ENCODE measurements at regions not wholly inside any gene's neighbourhood (a gene's known extent, or its start where the extent isn't known, plus 50 kb on each side); places are given as distances from the start of the nearest gene placed in this dataset.
"Not testable (repeated sequence)": the region's sequence is repeated elsewhere in the genome, so short reads cannot be mapped to it uniquely, and the experiment has no call there.

DNA sequence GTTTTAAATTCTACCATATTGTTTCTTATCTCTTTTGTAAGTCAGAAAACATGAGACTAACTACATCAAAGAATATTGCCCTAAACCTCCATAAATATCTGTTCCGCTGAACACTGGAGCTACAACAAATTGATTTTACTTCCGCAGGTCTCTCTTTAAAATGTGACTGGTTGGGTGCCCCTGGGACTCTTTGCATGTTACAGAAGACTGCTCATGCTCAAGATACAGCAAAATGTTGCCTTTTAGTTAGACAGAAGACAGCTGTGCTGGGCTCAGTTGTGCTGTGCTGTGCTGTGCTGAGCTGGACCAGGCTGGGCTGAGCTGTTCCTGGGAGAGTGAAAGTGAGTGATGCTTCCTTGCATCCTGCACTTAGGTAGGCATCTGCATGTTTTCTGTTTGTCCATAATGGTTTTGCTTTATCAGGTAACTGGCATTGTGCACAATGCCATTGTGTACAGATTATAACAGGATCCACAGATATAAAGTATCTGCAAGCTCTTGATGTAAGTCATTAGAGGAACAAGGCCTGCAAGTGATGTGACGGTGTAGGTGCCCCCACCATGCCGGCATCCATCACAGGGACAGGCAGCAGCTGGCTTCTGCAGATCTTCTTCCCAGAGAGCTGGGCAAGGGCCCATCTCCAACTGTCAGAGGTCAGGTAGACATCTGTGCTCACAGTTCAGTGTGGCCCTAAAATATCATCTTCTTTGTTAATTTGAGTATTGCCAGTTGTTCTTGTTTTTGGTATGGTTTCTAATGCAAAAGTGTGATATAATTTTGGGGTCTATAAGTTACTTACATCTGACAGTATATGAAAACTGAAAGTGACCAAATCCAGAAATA is 972.5 kb upstream of the CELF2 start:
- Mint-ChIP-seq H3K4me1 (no peaks in the 10 kb centered on the region), H3K36me3 (no peaks in the 10 kb centered on the region), H3K27ac (no peak overlapping the region), H3K9me3 (peaks cover 7% of the 10 kb centered on the region), H3K4me3 (no peak overlapping the region)
- ATAC-seq (peak; percentile 21), DNase-seq (ENCODE audit: low spot score in 2 of 2) (no peak)

DNA sequence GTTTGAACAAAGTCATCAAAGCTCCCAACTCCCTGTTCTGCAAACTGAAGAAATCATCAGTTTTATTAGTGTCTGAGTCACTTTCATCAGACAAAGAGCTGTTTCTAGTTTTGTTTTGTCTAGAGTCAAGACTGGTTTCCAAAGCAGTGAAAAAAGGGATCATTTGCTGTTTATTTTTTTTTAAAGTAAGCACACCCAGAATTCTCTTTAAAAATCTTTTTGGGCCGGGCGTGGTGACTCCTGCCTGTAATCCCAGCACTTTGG is 972.0 kb upstream of the CELF2 start:
- Mint-ChIP-seq H3K27ac (no peak overlapping the region), H3K9me3 (peaks cover 7% of the 10 kb centered on the region), H3K36me3 (no peaks in the 10 kb centered on the region), H3K4me1 (no peaks in the 10 kb centered on the region), H3K4me3 (no peak overlapping the region)
- DNase-seq (ENCODE audit: low spot score in 2 of 2): no peak
- no peak for ATAC-seq

DNA sequence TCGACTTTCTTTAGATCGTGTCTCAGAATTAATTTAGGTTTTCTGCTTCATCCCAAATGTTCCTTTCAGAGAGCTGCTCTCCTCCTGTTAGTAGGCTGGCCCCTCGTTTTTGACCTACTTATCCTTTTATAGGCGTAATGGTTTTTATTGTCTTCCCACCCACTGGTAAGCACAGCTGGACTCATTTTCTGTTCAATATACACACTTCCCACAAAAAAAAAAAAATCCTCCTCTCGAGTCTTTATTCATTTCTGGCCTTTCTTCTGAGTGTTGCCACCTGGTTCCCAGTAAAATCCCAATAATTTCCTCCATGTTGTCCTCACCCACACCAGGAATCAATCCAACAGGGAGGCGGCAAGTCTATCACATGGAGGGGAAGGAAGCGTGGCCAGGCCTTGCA is 970.2 kb upstream of the CELF2 start:
- DNase-seq (ENCODE audit: low spot score in 2 of 2) (no peak), ATAC-seq (no peak)
- Mint-ChIP-seq H3K4me3 (no peak overlapping the region), H3K36me3 (no peaks in the 10 kb centered on the region), H3K4me1 (no peaks in the 10 kb centered on the region), H3K27ac (no peak overlapping the region), H3K9me3 (peaks cover 7% of the 10 kb centered on the region)

DNA sequence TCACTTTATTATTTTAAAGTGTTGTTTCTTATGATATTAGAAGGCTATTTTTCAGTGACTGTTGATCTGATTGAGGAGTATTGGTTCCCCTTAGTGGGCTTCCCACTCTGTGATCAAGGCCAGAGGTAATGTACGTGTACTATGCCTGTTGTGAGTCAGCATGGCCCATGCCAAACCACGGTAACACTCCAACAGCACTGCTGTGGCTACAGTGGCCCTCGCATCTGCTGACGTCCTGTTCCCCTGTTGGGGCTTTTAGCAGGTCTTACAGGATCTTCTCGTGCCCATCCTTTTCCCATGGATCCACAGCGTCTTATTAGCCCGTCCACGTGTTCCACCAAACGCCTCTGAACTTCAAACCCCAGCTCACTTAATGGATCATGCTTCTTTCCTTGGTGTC is 964.6 kb upstream of the CELF2 start:
- H3K9me3 Mint-ChIP-seq: peaks cover 4% of the 10 kb centered on the region
- H3K36me3 Mint-ChIP-seq: no peaks in the 10 kb centered on the region
- no peak overlapping the region for H3K27ac Mint-ChIP-seq
- DNase-seq (ENCODE audit: low spot score in 2 of 2) (no peak), ATAC-seq (no peak)
- H3K4me3 Mint-ChIP-seq: no peak overlapping the region
- no peaks in the 10 kb centered on the region for H3K4me1 Mint-ChIP-seq

DNA sequence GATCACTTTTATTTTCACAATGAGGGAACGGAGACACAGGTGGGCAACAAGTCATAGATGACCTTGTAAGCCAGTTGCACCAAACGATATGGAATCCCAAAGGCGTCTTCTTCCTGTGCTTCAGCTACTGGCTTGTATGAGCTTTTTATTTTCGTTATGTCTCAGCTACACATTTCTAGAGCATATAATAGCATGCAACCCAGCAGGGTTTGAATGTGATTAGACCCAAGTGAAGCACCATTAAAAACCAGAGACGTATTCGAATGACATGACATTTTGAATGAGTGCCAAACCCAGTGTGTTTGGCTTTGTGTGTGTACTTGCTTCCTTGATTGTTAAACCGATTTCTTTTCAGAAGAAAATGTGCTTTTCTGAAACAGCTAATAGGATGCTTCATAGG is 963.2 kb upstream of the CELF2 start:
- H3K36me3 Mint-ChIP-seq: no peaks in the 10 kb centered on the region
- ATAC-seq (no peak), DNase-seq (ENCODE audit: low spot score in 2 of 2) (no peak)
- H3K9me3 Mint-ChIP-seq: no peaks in the 10 kb centered on the region
- no peaks in the 10 kb centered on the region for H3K4me1 Mint-ChIP-seq
- no peak overlapping the region for H3K4me3 Mint-ChIP-seq
- no peak overlapping the region for H3K27ac Mint-ChIP-seq

DNA sequence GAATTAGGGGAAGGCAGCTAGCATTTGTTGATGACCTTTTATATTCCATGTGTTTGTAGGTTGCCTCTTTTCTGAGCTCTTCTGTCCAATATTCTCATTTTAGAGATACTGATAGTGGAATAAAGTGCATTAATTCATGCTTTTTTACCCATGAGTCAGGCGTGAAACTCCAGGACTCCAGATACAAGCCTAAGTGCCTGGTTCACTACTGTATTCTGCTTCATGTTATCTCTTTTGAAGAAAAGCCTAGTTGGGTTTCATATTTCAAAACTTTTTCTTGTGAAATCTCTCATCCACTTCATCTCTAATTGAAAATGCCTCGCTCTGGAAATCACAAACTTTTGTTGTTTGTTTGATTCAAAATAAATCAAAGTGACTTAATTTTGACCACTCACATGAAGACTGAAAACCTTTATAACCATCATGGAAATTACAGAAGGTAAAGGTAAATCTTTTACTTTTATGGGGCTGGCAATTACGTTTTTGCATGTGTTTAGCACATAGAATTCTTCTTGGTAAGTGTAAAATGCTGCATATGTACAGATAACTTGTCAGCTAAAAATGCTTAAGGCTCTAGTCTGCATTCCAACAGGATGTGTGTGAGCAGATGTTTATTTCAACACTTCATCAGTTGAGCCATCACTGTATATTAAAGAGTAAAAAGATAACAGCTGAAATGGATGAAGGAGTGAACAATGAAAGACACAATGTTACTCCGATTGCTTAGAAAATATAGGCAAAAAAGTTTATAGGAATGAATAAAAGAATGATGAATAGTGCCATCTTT is 961.8 kb upstream of the CELF2 start:
- H3K4me3 Mint-ChIP-seq: no peak overlapping the region
- peaks cover 2% of the 10 kb centered on the region for H3K9me3 Mint-ChIP-seq
- no peak for ATAC-seq
- no peak overlapping the region for H3K27ac Mint-ChIP-seq
- H3K4me1 Mint-ChIP-seq: no peaks in the 10 kb centered on the region
- H3K36me3 Mint-ChIP-seq: no peaks in the 10 kb centered on the region
- no peak for DNase-seq (ENCODE audit: low spot score in 2 of 2)

DNA sequence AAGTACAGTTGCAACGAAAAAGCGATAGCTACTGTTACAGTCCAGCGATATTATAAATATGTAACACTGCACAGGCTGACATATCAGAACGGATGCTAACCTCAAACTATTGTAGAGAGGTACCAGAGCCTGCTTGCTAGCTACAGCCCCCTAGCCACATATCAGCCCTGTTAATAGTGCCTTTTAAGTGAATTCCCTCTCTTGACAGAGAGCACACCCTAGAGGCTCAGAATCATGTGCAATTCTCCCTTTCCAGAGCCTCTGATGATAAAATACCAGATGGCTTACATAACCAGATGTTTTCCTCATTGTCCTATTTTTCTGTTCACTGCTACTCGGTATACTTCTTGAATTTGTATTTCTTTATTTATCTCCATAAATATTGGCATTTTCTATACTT is 960.7 kb upstream of the CELF2 start:
- H3K27ac Mint-ChIP-seq: no peak overlapping the region
- H3K4me1 Mint-ChIP-seq: no peaks in the 10 kb centered on the region
- H3K36me3 Mint-ChIP-seq: no peaks in the 10 kb centered on the region
- ATAC-seq (no peak), DNase-seq (ENCODE audit: low spot score in 2 of 2) (no peak)
- H3K9me3 Mint-ChIP-seq: peaks cover 4% of the 10 kb centered on the region
- H3K4me3 Mint-ChIP-seq: no peak overlapping the region

DNA sequence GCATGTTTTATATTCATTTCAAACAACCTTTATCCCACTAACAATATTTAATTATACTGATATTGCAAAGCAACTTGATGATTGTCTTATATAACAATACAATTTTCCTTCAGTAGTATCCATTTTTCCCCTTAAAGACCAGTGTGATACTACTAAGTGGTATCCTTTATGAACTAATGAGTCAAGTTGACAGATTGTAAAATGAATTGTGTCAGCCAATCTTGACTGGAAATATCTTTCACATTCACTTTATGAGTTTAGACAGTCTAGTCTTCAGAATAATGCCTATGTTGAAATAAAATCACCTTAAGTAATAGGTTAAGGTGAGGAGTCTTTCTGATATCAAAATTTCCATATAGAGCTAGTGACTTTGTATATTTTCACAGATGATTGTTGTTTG is 950.0 kb upstream of the CELF2 start:
- Mint-ChIP-seq H3K27ac (no peak overlapping the region), H3K36me3 (no peaks in the 10 kb centered on the region), H3K9me3 (peaks cover 5% of the 10 kb centered on the region), H3K4me1 (no peaks in the 10 kb centered on the region), H3K4me3 (no peak overlapping the region)
- ATAC-seq: no peak
- DNase-seq (ENCODE audit: low spot score in 2 of 2): no peak

DNA sequence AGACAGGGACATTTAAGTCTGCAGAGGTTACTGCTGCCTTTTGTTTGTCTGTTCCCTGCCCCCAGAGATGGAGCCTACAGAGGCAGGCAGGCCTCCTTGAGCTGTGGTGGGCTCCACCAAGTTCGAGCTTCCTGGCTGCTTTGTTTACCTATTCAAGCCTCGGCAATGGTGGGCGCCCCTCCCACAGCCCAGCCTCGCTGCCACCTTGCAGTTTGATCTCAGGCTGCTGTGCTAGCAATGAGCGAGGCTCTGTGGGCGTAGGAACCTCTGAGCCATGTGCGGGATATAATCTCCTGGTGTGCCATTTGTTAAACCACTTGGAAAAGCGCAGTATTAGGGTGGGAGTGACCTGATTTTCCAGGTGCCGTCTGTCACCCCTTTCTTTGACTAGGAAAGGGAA is 942.8 kb upstream of the CELF2 start:
- H3K4me1 Mint-ChIP-seq; H3K36me3 Mint-ChIP-seq; H3K27ac Mint-ChIP-seq; DNase-seq (ENCODE audit: low spot score in 2 of 2); H3K9me3 Mint-ChIP-seq; H3K4me3 Mint-ChIP-seq; ATAC-seq: not testable (repeated sequence)

DNA sequence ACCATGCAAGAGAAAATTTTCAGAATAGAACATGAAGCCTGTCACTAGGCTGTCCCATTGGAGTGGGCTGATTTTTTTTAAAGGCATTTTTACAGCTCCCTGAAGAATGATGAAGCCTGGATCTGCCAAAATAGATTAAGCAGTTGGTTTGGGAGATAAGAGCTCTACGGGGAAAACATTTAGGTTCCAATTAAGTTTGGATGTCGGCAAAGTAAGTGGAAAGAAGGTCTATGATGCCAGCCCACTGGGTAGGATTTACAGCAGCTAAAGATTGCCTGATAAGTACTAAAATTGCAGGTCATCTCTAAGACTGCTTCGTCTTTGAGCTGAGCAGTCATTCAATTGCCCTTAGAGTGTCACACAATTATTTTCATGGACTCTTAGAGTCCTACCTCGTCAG is 939.2 kb upstream of the CELF2 start:
- Mint-ChIP-seq H3K4me1 (no peaks in the 10 kb centered on the region), H3K36me3 (no peaks in the 10 kb centered on the region), H3K9me3 (peaks cover 12% of the 10 kb centered on the region), H3K4me3 (no peak overlapping the region), H3K27ac (no peak overlapping the region)
- ATAC-seq (no peak), DNase-seq (ENCODE audit: low spot score in 2 of 2) (no peak)

DNA sequence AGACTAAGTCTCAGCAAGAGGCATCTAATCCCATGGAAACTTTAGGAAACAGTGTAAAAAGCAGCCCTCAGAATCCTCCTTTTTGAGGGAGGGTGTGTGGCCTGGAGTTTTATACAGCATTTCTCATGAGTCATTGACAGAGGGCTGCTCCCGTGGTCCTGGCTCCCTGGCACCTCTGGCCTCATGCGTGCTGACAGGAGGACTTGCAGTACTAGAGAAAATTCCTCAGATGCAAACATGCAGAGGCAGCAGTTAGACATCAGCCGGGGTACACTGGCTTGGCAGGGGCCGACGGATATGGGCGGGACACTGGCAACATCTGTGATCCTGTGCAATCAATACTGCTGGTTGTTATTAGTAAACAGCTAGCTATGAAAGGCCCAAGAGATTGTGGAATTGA is 925.1 kb upstream of the CELF2 start:
- no peak overlapping the region for H3K4me3 Mint-ChIP-seq
- no peaks in the 10 kb centered on the region for H3K36me3 Mint-ChIP-seq
- ATAC-seq (no peak), DNase-seq (ENCODE audit: low spot score in 2 of 2) (no peak)
- no peaks in the 10 kb centered on the region for H3K4me1 Mint-ChIP-seq
- H3K9me3 Mint-ChIP-seq: no peaks in the 10 kb centered on the region
- no peak overlapping the region for H3K27ac Mint-ChIP-seq

DNA sequence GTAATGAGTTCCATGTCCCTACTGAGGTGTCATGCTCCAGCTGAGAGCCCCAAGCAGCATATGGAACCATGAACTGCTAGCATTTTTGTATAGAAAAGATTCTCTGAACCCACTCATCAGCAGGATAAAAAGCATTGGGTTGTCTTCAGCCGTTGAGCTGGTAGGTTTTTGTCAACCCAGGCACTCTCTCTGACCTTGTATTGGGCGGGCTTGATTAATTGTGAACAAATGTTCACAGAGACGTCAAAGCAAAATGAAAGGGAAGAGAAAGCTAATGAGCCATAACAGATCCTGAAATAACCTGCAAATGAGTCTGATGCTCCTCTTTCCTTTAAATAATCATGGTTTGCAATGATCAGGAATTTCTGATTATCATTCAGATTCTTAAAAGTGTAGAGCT is 924.7 kb upstream of the CELF2 start:
- H3K4me3 Mint-ChIP-seq: no peak overlapping the region
- no peak for ATAC-seq
- H3K36me3 Mint-ChIP-seq: no peaks in the 10 kb centered on the region

DNA sequence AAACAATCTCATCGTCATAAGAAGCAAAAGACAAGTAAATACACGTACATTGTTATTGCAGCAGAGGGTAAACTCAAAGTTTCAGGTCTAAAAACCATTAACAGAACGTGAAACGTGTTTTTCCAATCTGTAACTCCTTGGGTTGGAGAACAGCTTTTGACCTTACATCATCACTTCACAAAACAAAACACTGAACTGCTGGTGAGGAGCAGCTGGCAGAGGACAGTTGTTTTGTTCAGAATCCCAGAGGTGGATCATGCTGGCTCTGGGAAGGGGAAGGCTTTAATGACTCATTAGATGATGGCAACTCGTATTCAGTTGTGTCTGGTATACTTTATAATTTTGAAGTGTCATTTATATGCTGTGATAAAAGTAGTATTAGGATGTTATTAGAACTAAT is 923.0 kb upstream of the CELF2 start:
- Mint-ChIP-seq H3K4me1 (no peaks in the 10 kb centered on the region), H3K4me3 (no peak overlapping the region), H3K27ac (no peak overlapping the region), H3K36me3 (no peaks in the 10 kb centered on the region), H3K9me3 (peaks cover 3% of the 10 kb centered on the region)
- ATAC-seq (no peak), DNase-seq (ENCODE audit: low spot score in 2 of 2) (no peak)

More for the DNA sequence above, 924.7 kb upstream of the CELF2 start:
- DNase-seq (ENCODE audit: low spot score in 2 of 2): no peak
- Mint-ChIP-seq H3K27ac (no peak overlapping the region), H3K4me1 (no peaks in the 10 kb centered on the region), H3K9me3 (no peaks in the 10 kb centered on the region)

DNA sequence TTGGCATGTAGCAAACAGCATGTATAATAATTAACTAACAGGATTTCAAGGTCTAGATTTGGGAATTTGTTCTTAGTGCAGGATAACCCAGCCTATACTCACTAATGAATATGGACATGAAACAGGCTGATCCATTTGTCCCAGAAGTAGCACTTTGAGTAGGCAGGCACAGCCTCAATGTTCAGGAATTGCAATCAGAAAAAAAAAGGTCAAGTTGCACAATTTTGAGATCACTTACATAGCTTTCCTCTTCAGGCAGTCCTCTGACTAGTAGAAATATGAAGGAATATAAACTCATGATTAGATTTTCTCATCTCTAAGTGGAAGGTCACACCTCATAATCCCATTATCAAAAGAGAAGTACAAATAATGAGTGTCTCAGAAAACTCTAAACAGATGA is 921.4 kb upstream of the CELF2 start:
- no peaks in the 10 kb centered on the region for H3K36me3 Mint-ChIP-seq
- peaks cover 3% of the 10 kb centered on the region for H3K9me3 Mint-ChIP-seq
- ATAC-seq (no peak), DNase-seq (ENCODE audit: low spot score in 2 of 2) (no peak)
- no peak overlapping the region for H3K27ac Mint-ChIP-seq
- H3K4me3 Mint-ChIP-seq: no peak overlapping the region
- no peaks in the 10 kb centered on the region for H3K4me1 Mint-ChIP-seq

DNA sequence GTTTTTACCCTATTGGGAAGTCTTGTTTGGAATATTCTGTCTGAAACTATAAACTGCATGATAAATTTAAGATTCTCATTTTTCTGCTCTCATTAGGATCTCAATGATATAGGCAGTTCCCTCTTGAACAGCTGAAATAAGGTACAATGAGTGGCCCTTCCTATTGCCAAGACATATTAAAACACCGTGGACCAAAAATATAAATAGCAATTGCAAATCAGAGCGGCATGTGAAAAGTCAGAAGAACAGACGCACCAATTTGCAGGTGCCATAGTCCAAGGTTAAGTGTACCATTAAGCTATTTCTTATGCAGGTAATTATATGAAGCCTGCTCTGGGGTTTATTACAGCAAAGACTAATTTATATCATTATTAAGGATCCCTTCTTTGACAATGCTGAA is 920.8 kb upstream of the CELF2 start:
- peaks cover 3% of the 10 kb centered on the region for H3K9me3 Mint-ChIP-seq
- H3K36me3 Mint-ChIP-seq: no peaks in the 10 kb centered on the region
- no peak overlapping the region for H3K27ac Mint-ChIP-seq
- no peak overlapping the region for H3K4me3 Mint-ChIP-seq
- no peak for ATAC-seq
- H3K4me1 Mint-ChIP-seq: no peaks in the 10 kb centered on the region
- DNase-seq (ENCODE audit: low spot score in 2 of 2): no peak

DNA sequence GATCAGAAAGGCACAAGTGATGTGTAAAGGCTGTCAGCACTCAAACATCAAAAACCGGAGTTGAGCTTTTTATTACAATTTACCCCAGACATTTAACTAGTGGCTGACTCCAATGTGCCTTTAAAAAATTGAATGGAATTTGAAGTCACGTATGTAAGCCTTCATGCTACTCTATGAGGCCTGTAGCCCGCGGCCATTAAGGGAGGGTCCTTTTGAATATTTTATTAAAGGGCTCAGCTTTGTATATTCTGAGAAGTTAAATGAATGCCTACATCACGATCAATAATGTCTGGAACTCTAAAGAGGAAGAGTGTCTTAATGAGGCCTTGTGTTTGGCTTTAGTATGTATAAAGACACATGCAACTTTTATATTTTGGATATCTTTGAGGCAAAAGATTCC is 916.6 kb upstream of the CELF2 start:
- Mint-ChIP-seq H3K4me1 (no peaks in the 10 kb centered on the region), H3K27ac (no peak overlapping the region), H3K36me3 (no peaks in the 10 kb centered on the region), H3K4me3 (no peak overlapping the region), H3K9me3 (peaks cover 6% of the 10 kb centered on the region)
- DNase-seq (ENCODE audit: low spot score in 2 of 2) (no peak), ATAC-seq (no peak)

All from stimulated activated effector memory CD8-positive, alpha-beta T cell treated with anti-CD3 and anti-CD28 coated beads, Interleukin-12 subunit alpha, Interleukin-12 subunit beta, amount 100 ng/mL, for 72 hours (primary cell).